HG03108 (cell line): ENCODE measurements at regions not wholly inside any gene's neighbourhood (a gene's known extent, or its start where the extent isn't known, plus 50 kb on each side); places are given as distances from the start of the nearest gene placed in this dataset.

Experiments
- ATAC-seq: cut with Tn5 transposase; IDR thresholded peaks from one replicate; pipeline ENCODE4 v1.9.1; 2021; ENCODE audit warnings: moderate library complexity; ENCODE audit not compliant: unreplicated experiment

DNA sequence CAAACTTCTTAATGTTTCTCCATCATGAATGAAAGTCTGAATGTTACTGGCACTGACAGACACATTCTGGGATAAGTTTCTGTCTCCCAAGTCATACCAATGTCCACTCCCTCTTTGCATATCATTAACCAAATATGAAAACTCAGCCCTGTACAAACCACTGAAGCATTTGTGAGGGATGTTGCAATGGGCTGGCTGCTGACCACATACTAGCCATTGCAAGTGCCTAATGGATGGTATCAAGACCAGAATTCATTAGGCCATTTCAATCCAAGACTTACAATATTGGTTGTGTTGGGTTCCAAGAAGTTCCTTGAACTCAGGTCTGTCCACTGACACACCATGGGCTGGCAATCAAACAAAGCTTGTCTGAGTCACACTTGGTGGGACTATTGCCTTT is 73.8 kb downstream of the CBLN2 start:
- ATAC-seq = no peak

DNA sequence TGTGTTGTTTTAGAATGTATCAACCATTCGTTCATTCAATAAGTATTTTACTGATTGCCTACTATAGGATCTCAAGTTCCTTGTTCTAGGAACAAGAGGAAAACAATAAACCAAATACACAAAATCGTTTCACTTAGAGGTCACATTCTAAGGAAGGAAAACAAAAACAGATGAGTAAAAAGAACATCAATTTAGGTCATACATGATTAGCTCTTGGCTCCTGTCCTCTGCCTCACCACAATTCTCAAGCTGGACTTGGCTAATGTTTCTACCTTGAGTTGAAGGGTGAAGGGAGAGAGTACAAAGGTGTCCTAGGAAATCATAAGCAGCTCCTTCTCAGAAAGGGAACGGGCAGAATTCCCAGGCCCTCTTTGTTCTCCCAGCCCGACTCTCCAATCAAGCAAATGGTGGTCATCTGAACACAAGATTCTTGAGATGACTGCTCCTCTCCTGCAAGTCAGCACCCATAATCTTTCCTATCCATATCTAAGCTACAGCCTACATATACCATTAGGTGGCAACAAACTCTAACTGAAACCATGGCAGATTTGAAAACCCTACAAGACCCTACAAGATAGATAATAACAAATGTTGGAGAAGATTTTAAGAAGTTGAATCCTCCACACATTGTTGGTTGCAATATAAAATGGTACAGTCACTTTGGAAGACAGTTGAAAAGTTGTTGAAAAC is 76.0 kb downstream of the CBLN2 start:
- no peak for ATAC-seq

DNA sequence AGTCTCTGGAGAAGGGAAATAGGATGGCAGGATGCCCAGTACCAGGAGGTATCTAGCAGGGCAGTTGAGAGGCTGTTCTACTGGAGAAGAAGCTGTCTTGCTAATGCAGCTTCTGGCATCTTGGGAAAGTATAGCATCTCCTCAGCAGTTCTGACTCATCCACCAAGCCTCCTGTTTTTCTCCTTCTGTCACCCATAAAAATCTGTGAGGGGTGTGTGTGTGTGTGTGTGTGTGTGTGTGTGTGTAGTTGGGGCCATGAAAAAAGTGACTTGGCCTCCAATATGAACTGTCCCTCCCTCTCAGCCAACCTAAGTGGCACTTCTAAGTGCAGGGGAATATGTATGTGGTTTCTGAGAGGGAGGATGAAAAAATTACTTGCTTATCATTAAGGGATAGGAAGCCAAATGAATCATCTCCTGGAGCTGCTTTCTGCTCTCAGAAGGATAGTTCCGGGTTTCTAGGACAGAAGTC is 83.9 kb downstream of the CBLN2 start:
- no peak for ATAC-seq

DNA sequence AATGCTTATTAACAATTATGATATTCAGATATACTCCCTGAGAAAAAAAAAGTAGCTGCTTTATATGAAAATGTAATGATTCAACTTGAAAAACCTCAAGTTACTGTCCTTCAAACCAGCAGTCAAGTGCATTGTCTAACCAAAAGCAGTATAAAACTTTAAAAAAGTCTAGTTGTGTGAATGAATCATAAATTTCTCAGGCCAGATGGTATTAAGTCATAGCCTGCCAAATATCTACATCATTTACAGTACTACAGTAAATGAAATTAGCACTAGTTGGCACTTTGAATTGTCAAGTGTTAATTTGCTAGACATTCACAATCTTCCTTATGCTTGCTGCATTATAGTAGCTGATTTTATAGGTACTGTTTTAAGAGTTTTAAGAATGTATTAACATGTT is 85.9 kb downstream of the CBLN2 start:
- no peak for ATAC-seq

DNA sequence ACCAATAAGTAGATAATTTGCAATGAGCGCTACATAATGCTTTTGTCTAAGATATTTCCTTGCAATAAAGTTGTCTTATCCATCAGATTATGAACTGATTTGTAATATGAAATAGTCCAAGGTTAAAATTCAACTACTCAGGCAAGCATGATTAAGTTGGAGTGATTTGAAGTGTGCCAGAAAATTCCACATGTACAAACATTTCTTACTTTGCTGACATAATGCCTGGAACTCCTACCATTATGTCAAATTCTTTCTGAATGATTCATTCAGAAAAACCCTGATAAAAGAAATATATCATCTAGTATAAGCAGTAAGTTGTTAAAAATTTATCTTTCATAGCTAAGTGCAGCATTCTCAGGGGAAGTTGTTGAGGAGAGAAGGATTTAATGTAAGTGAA is 87.3 kb downstream of the CBLN2 start:
- no peak for ATAC-seq

DNA sequence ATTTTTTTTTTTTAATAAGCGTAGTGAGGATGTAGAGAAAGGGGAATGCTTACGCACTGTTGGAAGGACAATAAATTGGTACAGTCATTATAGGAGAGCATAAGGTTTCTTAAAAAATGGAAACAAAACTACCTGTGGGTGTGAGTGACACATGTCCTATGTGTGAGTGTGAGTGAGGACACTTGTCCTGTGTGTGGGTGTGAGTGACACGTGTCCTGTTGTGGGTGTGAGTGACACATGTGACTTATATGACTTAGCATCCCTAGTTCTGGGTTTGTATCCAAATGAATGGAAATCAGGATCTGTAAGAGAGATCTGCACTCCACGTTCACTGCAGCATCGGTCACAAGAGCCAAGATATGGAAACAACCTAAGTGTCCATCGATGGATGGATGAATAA is 91.8 kb downstream of the CBLN2 start:
- ATAC-seq = no peak

DNA sequence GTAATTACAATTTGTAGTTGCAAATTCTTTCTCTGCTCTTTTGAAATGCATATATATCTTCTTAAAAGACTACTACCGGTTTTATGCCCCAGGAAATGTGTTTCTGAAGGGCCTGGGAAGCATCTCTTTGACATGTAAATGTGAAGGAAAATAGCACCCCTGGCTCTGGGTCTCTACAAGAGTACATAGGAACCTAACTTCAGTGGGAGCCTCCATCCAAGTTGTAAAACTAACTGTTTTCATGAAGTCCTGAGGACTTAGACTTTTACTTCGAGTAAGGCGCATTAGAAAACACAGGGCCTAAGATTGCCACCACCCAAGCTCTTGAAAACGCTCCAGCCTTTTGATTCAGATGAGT is 99.4 kb downstream of the CBLN2 start:
- no peak for ATAC-seq

DNA sequence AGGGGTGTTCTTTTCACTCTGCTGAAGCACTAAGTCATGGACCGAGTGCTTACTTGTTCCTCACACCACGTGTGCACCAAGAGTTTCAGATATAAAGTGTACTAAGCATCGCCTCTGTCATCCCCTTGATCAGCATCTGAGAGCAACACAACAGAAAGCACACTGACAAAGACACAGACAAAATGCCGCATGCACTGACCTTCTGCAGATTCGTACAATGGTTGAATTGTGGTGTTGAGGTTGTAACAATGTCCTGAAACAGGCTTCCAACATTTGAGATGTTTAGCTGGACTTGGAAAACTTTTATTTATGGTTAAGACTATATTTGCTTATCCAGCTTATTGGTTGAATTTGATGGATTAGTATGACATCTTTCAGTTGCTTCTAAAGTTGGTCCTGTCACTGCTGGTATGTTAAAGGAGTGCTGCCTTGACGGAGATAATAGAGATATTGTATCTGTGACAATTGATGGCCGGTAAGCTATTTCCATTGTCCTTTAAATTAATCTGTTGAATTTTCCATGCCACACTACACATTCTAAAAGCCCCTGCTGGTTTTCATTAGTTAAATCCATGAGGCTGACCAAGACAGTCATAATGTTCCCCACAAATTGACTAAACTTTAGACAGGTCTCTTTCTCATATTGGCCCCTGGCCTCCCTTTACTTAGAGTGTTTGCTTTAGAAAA is 99.9 kb downstream of the CBLN2 start:
- ATAC-seq = no peak

DNA sequence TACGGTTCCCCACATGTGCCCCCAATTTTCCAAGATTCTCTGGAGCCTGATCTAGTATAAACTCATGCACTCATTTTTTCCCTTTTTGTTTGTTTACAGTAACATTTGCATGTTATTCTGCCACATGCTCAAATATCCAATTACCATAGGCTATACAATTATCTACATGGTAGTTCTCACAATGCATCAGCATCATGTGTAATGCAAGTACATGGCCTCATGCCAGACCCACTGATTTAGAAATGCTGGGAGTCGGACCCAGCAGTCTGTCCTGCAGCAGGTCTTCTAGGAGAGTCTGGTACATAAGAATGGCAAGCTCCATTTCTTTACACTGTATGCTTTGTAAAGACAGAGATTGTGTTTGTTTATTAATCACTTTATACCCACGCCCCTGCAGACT is 107.7 kb downstream of the CBLN2 start:
- ATAC-seq = no peak

DNA sequence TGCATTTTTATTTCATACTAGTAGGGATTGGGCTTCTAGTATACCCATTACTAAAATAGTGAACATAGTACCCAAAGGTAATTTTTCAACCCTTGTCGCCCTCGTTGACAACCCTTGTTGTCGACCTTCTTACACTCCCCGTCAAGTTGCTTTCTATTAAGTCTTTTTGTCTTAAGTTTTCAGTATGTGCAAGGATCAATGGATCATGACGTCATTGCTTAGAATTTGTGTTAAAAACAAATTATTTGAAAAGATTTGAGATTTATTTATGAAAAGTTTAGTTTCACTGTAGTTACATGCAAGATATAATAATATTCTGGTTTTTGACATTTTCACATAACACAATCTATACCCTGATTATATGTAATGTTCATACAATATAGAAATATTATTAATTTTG is 110.4 kb downstream of the CBLN2 start:
- no peak for ATAC-seq

DNA sequence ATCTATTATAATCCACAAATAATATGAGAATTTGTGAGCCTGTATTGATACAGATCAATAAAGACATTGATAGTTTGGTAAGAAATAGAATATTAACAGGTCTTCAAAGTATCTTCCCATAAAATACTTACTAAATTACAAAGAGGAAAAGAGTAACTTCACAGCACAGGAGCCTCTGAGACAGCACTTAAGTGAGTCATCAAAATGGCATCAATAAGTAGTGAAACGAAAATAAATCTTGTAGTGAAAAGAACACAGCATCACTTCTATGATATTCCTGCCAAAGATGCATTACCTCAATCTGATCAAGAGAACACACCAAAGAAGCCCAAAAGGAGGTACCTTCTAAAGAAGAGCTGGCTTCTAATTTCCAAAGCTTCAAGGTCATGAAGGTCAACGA is 116.4 kb downstream of the CBLN2 start:
- ATAC-seq = no peak

DNA sequence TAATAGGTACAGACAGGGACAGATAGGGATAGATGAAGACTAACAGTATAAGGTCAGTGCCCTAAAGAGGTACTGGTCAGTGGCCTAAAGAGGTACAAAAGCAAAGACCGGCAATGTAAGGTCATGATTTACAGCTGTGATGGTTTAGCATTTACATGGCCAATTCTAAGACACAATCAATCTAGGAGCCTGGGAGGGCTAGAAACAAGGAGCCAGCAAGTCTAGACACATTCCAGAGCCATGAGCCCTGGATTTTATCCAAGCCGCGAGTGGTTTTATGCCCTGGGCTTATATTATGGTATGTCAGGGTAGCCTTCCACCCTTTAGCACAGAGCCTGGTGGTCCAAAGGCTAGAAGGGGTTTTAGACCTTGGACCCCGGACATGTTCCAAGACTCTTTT is 124.2 kb downstream of the CBLN2 start:
- no peak for ATAC-seq

DNA sequence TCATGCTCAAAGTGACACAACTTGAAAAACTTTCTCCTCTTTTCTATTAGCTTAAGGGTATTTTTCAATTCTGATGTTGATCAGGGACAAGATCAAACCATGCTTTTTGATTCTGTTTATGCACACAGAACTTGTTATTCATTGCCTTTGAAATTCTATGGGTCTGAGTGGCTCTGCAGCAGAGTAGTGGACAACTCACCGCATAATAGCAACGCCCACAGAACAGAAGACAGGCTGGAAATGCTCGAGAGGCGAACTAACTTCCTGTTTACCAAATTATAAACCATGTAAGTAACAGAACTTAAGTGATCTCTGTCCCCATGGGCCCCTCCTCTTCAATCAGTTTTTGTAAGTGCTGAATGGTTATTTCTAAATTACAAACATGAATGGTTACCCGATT is 131.2 kb downstream of the CBLN2 start:
- ATAC-seq = no peak

DNA sequence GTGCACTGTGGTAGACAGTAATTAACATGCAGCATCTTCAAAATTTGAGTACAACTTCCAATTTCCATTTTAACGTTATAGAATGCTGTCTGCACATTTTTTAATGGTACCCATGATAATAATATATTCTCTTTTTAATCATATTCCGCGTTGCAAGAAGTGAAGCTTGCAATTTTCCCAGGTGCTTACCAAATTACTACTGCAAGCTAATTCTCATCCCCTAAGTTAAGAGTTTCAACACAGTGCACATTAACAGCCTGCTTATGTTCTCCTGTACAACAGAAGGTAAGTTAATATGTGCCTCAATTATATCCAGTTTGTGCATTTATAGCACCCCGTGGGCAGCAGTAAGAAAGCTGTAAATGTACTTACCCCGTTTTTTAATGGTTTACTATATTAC is 132.9 kb downstream of the CBLN2 start:
- ATAC-seq = no peak

DNA sequence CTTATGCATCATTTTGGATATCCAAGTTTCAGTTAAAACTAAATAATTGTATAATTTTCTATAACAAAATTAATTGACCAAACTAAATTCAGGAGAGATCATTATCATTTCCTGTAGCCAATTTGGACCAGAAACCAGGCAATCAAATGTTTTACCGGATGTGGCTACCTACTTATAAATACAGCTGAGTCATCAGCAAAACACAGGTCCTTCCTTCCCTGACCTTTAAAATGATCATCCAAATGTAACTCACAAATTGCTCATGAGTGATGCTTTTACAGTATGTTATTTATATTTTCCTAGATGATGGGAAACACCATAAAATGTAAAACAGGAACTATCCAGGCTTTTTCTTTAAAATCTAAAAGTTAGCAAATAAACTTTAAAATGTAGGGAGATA is 133.7 kb downstream of the CBLN2 start:
- ATAC-seq = no peak

DNA sequence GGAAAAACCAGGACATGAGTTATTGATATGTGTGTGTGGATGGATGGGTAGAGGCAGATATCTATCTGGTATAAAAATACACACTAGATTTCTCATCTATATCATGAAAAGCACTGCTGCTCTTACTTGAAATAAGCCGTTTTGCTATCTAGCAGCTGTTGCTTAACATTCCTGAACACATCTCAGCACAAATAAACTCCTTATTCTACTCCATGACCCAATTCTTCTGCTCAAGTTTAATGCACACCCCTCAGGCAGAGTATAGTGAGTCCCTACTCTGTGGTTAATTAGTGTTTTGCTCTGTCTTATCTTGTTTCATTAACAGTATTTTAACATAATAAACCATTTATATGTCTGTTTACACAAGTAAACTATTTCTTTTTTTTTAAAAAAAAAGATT is 134.2 kb downstream of the CBLN2 start:
- ATAC-seq = no peak

DNA sequence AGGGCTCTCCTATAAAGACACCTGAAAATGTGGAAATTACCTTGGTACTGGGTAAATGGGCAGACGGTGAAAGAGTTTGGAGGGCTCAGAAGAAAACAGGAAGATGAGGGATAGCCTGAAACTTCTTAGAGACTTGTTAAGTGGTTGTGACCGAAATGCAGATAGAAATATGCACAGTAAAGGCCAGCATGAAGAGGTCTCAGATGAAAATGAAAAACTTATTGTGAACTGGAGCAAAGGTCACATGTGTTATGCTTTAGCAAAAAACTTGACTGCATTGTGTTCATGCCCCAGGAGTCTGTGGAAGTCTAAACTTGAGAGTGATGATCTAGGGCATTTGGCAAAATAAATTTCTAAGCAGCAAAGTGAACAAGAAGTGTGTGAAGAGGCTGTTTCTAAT is 137.1 kb downstream of the CBLN2 start:
- no peak for ATAC-seq

DNA sequence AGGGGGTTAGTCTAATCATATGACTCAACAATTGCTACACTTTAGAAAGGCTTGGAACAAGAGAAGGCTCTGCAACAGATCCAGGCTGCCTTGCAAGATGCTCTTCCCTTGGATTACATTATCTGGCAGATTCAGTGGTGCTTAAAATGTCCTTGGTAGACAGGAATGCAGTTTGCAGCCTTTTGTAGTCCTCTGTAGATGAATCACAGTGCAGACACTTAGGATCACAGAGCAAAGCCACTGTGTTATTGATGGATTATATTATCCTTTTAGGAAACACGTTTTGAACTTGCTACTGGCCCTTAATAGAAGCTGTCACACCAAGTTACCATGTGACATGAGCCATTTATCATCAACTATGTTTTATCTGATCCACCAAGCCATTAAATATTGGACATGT is 152.2 kb downstream of the CBLN2 start:
- no peak for ATAC-seq

DNA sequence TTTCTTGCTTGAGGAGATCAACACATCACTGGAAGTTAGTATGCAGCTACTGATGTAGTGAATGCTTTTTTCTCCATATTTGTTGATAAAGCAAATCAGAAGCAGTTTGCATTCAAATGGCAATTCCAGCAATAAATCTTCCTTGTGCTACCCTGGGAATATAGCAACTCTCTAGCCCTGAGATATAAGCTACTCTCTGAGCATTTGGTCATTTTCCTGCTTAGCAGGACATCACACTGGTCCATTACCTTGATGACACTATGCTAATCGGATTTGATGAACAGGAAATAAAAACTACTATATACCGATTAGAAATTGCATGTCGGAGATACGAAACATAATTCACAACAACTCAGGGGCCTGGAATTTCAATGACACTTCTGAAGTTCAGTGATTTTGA is 152.7 kb downstream of the CBLN2 start:
- no peak for ATAC-seq

DNA sequence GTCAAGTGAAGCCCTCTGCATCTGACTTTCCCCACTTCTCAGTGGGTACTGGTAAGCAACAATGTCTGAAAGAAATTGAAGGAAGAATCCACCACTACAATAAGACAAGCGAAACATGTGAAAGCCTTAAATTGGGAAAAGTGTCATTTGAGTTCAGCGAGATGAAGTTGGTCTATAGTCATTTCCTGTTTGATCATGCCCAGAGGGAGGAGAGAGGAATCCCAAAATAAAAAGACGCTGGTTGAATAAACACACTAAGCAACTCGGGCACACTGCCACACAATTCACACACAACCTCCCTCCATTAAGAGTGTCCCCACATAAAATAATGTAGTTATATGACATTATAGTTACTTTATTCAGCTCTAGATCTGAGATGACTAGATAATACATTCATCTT is 166.1 kb downstream of the CBLN2 start:
- ATAC-seq = no peak

DNA sequence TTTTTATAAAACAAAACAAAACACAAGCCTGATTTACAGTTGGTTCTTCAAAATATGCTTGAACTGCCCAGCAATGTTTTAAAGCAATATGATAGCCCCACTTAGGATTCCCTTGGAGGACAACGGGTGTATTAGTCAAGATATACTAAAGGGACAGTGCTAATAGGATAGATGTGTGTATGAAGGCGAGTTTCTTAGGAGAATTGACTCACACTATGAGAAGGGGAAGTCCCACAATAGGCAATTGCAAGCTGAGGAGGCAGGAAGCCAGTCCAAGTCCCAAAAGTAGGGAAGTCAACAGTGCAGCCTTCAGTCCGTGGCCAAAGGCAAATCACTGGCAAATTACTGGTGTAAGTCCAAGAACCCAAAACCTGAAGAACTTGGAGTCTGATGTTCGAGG is 167.9 kb downstream of the CBLN2 start:
- no peak for ATAC-seq

DNA sequence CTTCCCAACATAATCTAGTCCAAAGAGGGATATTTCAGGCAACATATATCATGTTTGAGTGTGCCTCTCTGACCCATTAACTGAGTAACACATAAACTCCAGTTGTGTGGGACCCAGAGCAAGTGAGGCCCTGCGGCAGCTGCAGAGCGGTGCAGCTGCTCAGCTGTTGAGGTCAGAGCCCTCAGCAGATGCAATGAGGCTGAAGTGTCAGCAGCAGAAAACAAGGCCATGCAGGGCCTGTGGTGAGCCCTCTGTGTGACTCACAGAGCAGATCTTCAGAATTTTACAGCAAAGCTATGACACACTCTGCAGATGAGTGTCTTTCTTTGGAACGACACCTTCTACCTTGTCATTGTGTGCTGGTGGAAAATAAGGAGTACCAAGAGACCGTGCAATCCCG is 168.5 kb downstream of the CBLN2 start:
- ATAC-seq = no peak

DNA sequence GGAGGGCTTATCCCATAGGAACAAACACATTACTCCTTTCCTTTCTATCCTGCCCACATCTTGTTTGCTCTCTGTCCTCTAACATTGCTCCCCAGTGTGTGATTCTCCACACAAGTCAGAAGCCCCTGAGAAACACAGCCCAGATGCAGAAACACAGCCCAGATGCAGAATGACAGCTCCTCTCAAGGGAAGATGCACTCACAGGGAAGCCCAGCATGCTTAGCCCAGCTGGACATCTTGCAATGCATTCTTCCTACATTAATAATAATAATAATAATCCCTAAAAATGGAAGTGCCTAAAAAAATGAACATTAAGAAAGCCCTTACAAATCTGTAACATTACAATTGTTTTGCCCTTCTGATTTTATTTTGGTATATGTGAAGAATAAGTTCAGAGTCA is 172.1 kb downstream of the CBLN2 start:
- no peak for ATAC-seq
